ENCODE measurements at regions not wholly inside any gene's neighbourhood (a gene's known extent, or its start where the extent isn't known, plus 50 kb on each side); places are given as distances from the start of the nearest gene placed in this dataset.

- TF ChIP-seq CTCF (IDR thresholded peaks at IDR 0.05), result no peak
- TF ChIP-seq EP300 (IDR thresholded peaks at IDR 0.05), result no peak
Observed at GRCh38 chr13:111964411-111965035, 102.4 kb upstream of the SOX1 start.

All from suprapubic skin (tissue), 3 donors.